ENCODE measurements at regions not wholly inside any gene's neighbourhood (a gene's known extent, or its start where the extent isn't known, plus 50 kb on each side); places are given as distances from the start of the nearest gene placed in this dataset.

DNA sequence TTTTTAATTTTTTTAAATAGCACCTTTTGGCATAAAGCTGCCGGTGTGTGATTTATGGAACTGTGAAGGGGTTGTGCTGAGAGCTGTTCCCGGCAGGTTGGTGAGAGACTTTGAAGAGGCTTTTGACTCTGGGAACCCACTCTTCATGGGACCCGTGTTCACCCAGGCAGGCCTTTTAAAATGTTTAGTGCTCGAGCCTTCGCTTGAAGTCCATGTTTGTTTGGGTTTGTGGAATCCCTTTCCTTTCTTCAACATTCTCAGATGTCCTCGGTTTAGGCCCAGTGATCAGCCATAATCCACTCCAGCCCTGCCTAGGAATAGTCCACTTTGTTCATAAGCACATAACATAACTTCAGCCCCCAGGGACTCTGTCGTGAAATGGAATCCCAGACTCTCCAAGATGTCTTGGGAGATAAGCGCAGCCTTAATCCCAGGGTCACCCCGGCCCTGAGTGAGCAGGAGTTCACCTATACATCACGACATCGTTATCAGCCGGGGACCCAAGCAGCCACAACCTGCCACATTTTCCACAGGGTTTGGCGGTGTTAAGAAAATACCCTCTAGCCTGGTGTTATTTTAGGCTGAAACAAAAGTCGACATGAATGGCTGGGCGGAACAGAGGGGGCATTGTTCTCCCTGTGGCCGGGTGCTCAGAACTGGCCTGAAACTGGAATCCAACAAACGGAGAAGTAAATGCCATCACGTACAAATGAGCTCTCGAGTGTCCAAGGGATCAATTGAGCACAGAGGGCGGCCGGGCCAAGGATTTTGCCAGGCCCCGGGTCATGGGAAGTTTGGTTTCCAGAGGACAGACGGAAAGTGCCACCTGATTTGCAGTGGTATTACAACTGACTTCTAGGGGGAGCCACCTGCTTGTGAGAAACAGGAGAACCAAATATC lies 145.7 kb upstream of the IRX3 start:
- TF ChIP-seq CEBPB (IDR thresholded peaks at IDR 0.05) (no peak), EGR1 (IDR thresholded peaks at IDR 0.05) (no peak), FOXM1 (IDR thresholded peaks at IDR 0.05; ENCODE audit: borderline replicate concordance, low read depth) (no peak), ZBTB7A (IDR thresholded peaks at IDR 0.05; ENCODE audit: low read depth) (no peak), TCF12 (IDR thresholded peaks at IDR 0.05; ENCODE audit: low read depth) (no peak), TEAD4 (IDR thresholded peaks at IDR 0.05) (no peak), NFIC (IDR thresholded peaks at IDR 0.05) (no peak), RAD21 (IDR thresholded peaks at IDR 0.05; ENCODE audit: low read depth) (no peak), CREB1 (IDR thresholded peaks at IDR 0.05; ENCODE audit: low read depth) (no peak), EP300 (IDR thresholded peaks at IDR 0.05; ENCODE audit: borderline replicate concordance) (no peak), TAF1 (IDR thresholded peaks at IDR 0.05; ENCODE audit: low read depth) (no peak)
- TF ChIP-seq, protein P1, sequence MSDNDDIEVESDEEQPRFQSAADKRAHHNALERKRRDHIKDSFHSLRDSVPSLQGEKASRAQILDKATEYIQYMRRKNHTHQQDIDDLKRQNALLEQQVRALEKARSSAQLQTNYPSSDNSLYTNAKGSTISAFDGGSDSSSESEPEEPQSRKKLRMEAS (IDR thresholded peaks at IDR 0.05), result no peak
- TF ChIP-seq, protein P2, sequence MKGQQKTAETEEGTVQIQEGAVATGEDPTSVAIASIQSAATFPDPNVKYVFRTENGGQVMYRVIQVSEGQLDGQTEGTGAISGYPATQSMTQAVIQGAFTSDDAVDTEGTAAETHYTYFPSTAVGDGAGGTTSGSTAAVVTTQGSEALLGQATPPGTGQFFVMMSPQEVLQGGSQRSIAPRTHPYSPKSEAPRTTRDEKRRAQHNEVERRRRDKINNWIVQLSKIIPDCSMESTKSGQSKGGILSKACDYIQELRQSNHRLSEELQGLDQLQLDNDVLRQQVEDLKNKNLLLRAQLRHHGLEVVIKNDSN (IDR thresholded peaks at IDR 0.05), result no peak
- TF ChIP-seq, protein P3, sequence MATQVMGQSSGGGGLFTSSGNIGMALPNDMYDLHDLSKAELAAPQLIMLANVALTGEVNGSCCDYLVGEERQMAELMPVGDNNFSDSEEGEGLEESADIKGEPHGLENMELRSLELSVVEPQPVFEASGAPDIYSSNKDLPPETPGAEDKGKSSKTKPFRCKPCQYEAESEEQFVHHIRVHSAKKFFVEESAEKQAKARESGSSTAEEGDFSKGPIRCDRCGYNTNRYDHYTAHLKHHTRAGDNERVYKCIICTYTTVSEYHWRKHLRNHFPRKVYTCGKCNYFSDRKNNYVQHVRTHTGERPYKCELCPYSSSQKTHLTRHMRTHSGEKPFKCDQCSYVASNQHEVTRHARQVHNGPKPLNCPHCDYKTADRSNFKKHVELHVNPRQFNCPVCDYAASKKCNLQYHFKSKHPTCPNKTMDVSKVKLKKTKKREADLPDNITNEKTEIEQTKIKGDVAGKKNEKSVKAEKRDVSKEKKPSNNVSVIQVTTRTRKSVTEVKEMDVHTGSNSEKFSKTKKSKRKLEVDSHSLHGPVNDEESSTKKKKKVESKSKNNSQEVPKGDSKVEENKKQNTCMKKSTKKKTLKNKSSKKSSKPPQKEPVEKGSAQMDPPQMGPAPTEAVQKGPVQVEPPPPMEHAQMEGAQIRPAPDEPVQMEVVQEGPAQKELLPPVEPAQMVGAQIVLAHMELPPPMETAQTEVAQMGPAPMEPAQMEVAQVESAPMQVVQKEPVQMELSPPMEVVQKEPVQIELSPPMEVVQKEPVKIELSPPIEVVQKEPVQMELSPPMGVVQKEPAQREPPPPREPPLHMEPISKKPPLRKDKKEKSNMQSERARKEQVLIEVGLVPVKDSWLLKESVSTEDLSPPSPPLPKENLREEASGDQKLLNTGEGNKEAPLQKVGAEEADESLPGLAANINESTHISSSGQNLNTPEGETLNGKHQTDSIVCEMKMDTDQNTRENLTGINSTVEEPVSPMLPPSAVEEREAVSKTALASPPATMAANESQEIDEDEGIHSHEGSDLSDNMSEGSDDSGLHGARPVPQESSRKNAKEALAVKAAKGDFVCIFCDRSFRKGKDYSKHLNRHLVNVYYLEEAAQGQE (IDR thresholded peaks at IDR 0.05; ENCODE audit: low read depth), result no peak

DNA sequence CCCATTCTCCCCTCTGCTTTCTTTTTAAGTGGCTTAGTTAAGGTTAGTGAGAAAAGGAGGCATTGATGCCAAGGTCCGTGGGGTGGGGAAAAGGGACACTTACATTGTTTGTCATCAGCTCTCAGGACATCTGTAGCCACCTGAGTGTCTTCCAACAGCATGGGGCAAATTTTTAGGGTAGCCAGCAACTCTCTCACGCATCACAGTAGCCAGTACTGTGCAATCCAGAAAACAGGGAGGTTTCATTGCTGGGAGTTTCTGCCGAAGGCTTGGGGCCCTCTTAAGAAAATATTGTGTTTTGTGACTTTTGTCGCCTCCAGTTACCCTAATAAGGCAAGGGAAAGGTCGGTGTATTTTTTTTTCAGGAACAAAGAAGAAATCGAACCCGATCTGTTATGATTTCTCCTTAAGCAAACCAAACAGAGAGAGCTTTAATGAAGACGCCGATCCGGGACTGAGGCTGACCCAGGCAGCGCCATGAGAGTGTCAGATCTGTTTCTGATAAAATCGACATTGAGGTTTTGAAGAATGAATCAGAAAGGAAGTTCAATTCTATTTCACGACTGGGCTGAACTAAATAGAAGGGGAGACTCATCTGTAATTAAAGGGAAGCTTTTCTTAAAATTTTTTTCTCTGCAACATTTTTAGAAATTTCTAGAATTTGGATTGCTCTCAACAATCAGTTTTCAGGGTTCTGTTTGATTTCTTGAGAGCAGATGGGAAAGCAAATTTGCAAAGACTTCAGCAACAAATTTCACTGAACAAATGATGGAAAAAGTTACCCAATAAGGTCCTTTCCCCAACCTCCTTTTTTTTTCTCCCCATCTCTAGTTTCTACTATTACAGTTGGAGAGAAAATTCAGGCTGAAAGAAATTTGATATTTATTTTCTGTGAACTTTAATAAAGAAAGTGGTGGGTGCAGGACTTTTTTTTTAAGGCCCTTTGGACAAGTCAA lies 144.7 kb upstream of the IRX3 start:
- TF ChIP-seq NFIC (IDR thresholded peaks at IDR 0.05), result no peak
- TF ChIP-seq ZBTB7A (IDR thresholded peaks at IDR 0.05; ENCODE audit: low read depth), result no peak
- no peak for TF ChIP-seq CREB1 (IDR thresholded peaks at IDR 0.05; ENCODE audit: low read depth)
- TF ChIP-seq TEAD4 (IDR thresholded peaks at IDR 0.05), result no peak
- no peak for TF ChIP-seq TAF1 (IDR thresholded peaks at IDR 0.05; ENCODE audit: low read depth)
- TF ChIP-seq, protein P3 (IDR thresholded peaks at IDR 0.05; ENCODE audit: low read depth), result no peak
- no peak for TF ChIP-seq YY1 (IDR thresholded peaks at IDR 0.05; ENCODE audit: low read depth)
- no peak for TF ChIP-seq FOXM1 (IDR thresholded peaks at IDR 0.05; ENCODE audit: borderline replicate concordance, low read depth)
- TF ChIP-seq, protein P1 (IDR thresholded peaks at IDR 0.05), result no peak
- TF ChIP-seq EP300 (IDR thresholded peaks at IDR 0.05; ENCODE audit: borderline replicate concordance), result no peak
- TF ChIP-seq TCF12 (IDR thresholded peaks at IDR 0.05; ENCODE audit: low read depth), result no peak
- TF ChIP-seq, protein P2 (IDR thresholded peaks at IDR 0.05), result no peak
- TF ChIP-seq CEBPB (IDR thresholded peaks at IDR 0.05), result no peak
- TF ChIP-seq RAD21 (IDR thresholded peaks at IDR 0.05; ENCODE audit: low read depth), result no peak

DNA sequence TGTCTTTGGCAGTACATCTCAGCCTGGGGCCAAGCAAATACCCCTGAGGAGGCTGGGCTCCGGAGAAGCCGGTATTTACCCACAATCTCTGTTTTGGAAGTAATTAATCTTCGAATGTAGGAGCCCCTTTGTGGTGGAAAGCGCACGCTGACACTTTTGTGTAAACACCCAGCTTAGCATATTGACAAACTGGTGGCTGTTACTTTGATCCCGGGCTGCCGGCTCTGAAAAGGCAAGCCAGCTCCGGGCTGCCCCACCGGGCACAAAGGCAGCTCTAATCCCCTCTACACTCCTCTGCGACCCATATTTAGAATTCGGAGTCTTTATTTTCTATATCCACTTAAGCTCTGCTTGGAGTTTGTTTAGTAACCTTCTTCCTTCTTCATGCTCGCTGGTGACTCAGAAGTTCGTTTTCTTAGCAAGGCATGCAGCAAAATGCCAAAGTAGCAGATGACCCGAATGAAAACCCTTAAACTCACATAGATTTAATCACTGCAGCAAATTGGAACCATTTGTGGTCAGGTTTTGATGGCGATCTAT lies 144.0 kb upstream of the IRX3 start:
- TF ChIP-seq TCF12 (IDR thresholded peaks at IDR 0.05; ENCODE audit: low read depth), result no peak
- TF ChIP-seq CEBPB (IDR thresholded peaks at IDR 0.05), result no peak
- TF ChIP-seq, protein P3 (IDR thresholded peaks at IDR 0.05; ENCODE audit: low read depth), result no peak
- TF ChIP-seq, protein P1 (IDR thresholded peaks at IDR 0.05), result no peak
- TF ChIP-seq YY1 (IDR thresholded peaks at IDR 0.05; ENCODE audit: low read depth), result no peak
- no peak for TF ChIP-seq FOXM1 (IDR thresholded peaks at IDR 0.05; ENCODE audit: borderline replicate concordance, low read depth)
- TF ChIP-seq NFIC (IDR thresholded peaks at IDR 0.05), result no peak
- TF ChIP-seq ZBTB7A (IDR thresholded peaks at IDR 0.05; ENCODE audit: low read depth), result no peak
- no peak for TF ChIP-seq RAD21 (IDR thresholded peaks at IDR 0.05; ENCODE audit: low read depth)
- no peak for TF ChIP-seq EP300 (IDR thresholded peaks at IDR 0.05; ENCODE audit: borderline replicate concordance)
- TF ChIP-seq CREB1 (IDR thresholded peaks at IDR 0.05; ENCODE audit: low read depth), result no peak
- TF ChIP-seq TAF1 (IDR thresholded peaks at IDR 0.05; ENCODE audit: low read depth), result no peak
- no peak for TF ChIP-seq EGR1 (IDR thresholded peaks at IDR 0.05)
- TF ChIP-seq, protein P2 (IDR thresholded peaks at IDR 0.05), result no peak
- no peak for TF ChIP-seq TEAD4 (IDR thresholded peaks at IDR 0.05)
